ENCODE measurements at regions not wholly inside any gene's neighbourhood (a gene's known extent, or its start where the extent isn't known, plus 50 kb on each side); places are given as distances from the start of the nearest gene placed in this dataset.

DNA sequence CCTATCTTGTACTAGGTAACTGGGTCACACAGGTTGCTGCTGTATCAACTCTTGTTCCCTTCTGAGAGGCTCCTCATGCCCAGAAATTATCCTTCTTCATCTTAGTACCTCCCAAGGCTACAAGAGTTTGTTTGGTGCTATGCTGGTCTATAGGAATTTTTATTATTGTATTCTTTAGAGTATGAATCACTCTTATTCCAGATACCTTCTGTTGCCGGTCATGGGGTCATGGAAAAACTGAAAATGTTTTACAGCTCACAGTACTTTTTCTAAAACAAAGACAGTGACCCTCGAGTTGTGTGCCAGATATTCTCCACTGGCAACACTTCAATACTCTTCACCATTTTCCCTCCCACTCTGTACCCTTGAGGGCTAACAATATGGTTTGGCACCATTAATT lies 1598.0 kb upstream of the TMEM132C start:
- H3K27me3 Mint-ChIP-seq = no peaks in the 10 kb centered on the region
- Histone ChIP-seq H3K4me1 (ENCODE audit: control insufficient read depth in 2 of 2, insufficient read depth in 2 of 2, low read length in 2 of 2) (no peaks in the 10 kb centered on the region), H3K27ac (ENCODE audit: low read length in 2 of 2) (no peak overlapping the region), H3K36me3 (replicated peaks in 1 of 2; ENCODE audit: control extremely low read depth in 1 of 2, control insufficient read depth in 1 of 2, extremely low read depth in 1 of 2, insufficient read depth in 2 of 2, low read length in 1 of 2) (no peaks in the 10 kb centered on the region), H3K9me3 (ENCODE audit: control extremely low read depth in 1 of 3, control insufficient read depth in 2 of 3, insufficient read depth in 1 of 3, low read length in 2 of 3) (no peaks in the 10 kb centered on the region), H3K9ac (ENCODE audit: low read length) (no peak overlapping the region), H3K27me3 (replicated peaks in 1 of 4; ENCODE audit: control extremely low read depth in 1 of 4, control insufficient read depth in 3 of 4, insufficient read depth in 4 of 4, low read length in 3 of 4) (no peaks in the 10 kb centered on the region), H4K20me1 (ENCODE audit: control insufficient read depth, insufficient read depth, low read length, poor library complexity, severe bottlenecking) (no peaks in the 10 kb centered on the region), H3K79me2 (ENCODE audit: control insufficient read depth, insufficient read depth, low read length) (no peaks in the 10 kb centered on the region), H2AFZ (ENCODE audit: insufficient read depth, low read depth, low read length, poor library complexity, severe bottlenecking) (no peak overlapping the region), H3K4me3 (ENCODE audit: control extremely low read depth in 1 of 5, extremely low read depth in 1 of 5, insufficient read depth in 1 of 5, low read depth in 2 of 5, low read length in 4 of 5) (no peak overlapping the region), H3K4me2 (replicated peaks; ENCODE audit: low read depth, low read length, poor library complexity, severe bottlenecking) (no peak overlapping the region)
- 40% methylated on average over 1 of the region's 2 CpGs for WGBS (ENCODE audit: insufficient coverage)
- DNase-seq (no peak), ATAC-seq (ENCODE audit: low read depth) (no peak)
- intact Hi-C loops (cut with micrococcal nuclease) = no loop called here
- no peak for TF ChIP-seq EZH2 (IDR thresholded peaks at IDR 0.05; ENCODE audit: borderline replicate concordance, insufficient read depth, low read depth, low read length, poor library complexity, severe bottlenecking)
- no peak overlapping the region for H3K4me3 Mint-ChIP-seq
- no peak overlapping the region for H3K27ac Mint-ChIP-seq
- POLR2A ChIA-PET = no interaction called here
- H3K4me1 Mint-ChIP-seq = no peaks in the 10 kb centered on the region
- CTCF ChIA-PET = no interaction called here
- H3K9me3 Mint-ChIP-seq (ENCODE audit: insufficient read depth) = no peaks in the 10 kb centered on the region

GRCh38 chr12:126676434-126676833 lies 1590.5 kb upstream of the TMEM132C start:
- Mint-ChIP-seq H3K4me1 (no peaks in the 10 kb centered on the region), H3K4me3 (no peak overlapping the region), H3K27ac (no peak overlapping the region), H3K9me3 (ENCODE audit: insufficient read depth) (no peaks in the 10 kb centered on the region), H3K27me3 (no peaks in the 10 kb centered on the region)
- H3K9me3 ChIP-seq (ENCODE audit: control extremely low read depth in 1 of 3, control insufficient read depth in 2 of 3, insufficient read depth in 1 of 3, low read length in 2 of 3) = peaks cover 0 to 2% (median 2%) of the 10 kb centered on the region in 3 donors
- DNase-seq (no peak), ATAC-seq (ENCODE audit: low read depth) (no peak)
- H3K27me3 ChIP-seq (replicated peaks in 1 of 4; ENCODE audit: control extremely low read depth in 1 of 4, control insufficient read depth in 3 of 4, insufficient read depth in 4 of 4, low read length in 3 of 4) = no peaks in the 10 kb centered on the region
- no peaks in the 10 kb centered on the region for H3K79me2 ChIP-seq (ENCODE audit: control insufficient read depth, insufficient read depth, low read length)
- ChIA-PET POLR2A (no interaction called here), CTCF (no interaction called here)
- no peaks in the 10 kb centered on the region for H3K36me3 ChIP-seq (replicated peaks in 1 of 2; ENCODE audit: control extremely low read depth in 1 of 2, control insufficient read depth in 1 of 2, extremely low read depth in 1 of 2, insufficient read depth in 2 of 2, low read length in 1 of 2)
- H4K20me1 ChIP-seq (ENCODE audit: control insufficient read depth, insufficient read depth, low read length, poor library complexity, severe bottlenecking) = no peaks in the 10 kb centered on the region
- no peak overlapping the region for H2AFZ ChIP-seq (ENCODE audit: insufficient read depth, low read depth, low read length, poor library complexity, severe bottlenecking)
- no peak overlapping the region for H3K4me3 ChIP-seq (ENCODE audit: control extremely low read depth in 1 of 5, extremely low read depth in 1 of 5, insufficient read depth in 1 of 5, low read depth in 2 of 5, low read length in 4 of 5)
- intact Hi-C loops (cut with micrococcal nuclease) = no loop called here
- H3K4me1 ChIP-seq (ENCODE audit: control insufficient read depth in 2 of 2, insufficient read depth in 2 of 2, low read length in 2 of 2) = no peaks in the 10 kb centered on the region
- TF ChIP-seq EZH2 (IDR thresholded peaks at IDR 0.05; ENCODE audit: borderline replicate concordance, insufficient read depth, low read depth, low read length, poor library complexity, severe bottlenecking) = no peak
- TF ChIP-seq, protein P1, sequence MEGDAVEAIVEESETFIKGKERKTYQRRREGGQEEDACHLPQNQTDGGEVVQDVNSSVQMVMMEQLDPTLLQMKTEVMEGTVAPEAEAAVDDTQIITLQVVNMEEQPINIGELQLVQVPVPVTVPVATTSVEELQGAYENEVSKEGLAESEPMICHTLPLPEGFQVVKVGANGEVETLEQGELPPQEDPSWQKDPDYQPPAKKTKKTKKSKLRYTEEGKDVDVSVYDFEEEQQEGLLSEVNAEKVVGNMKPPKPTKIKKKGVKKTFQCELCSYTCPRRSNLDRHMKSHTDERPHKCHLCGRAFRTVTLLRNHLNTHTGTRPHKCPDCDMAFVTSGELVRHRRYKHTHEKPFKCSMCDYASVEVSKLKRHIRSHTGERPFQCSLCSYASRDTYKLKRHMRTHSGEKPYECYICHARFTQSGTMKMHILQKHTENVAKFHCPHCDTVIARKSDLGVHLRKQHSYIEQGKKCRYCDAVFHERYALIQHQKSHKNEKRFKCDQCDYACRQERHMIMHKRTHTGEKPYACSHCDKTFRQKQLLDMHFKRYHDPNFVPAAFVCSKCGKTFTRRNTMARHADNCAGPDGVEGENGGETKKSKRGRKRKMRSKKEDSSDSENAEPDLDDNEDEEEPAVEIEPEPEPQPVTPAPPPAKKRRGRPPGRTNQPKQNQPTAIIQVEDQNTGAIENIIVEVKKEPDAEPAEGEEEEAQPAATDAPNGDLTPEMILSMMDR (IDR thresholded peaks at IDR 0.05) = no peak
- no peak overlapping the region for H3K9ac ChIP-seq (ENCODE audit: low read length)
- H3K27ac ChIP-seq (ENCODE audit: low read length in 2 of 2) = no peak overlapping the region
- H3K4me2 ChIP-seq (replicated peaks; ENCODE audit: low read depth, low read length, poor library complexity, severe bottlenecking) = no peak overlapping the region

All from B cell (primary cell).